Erythroblast (primary cell): ENCODE measurements at regions not wholly inside any gene's neighbourhood (a gene's known extent, or its start where the extent isn't known, plus 50 kb on each side); places are given as distances from the start of the nearest gene placed in this dataset.

ENCODE experiments used
- GATA1 ChIP-seq: IDR thresholded peaks from 2 replicates; pipeline ENCODE4 v1.6.1; 2011; ENCODE audit warnings: low read depth, mild to moderate bottlenecking, control low read depth, low read length, moderate library complexity
- POLR2A ChIP-seq: IDR thresholded peaks from 2 replicates; pipeline ENCODE4 v1.6.1; 2011; ENCODE audit warnings: mild to moderate bottlenecking, low read length

- no peak for TF ChIP-seq POLR2A
- no peak for TF ChIP-seq GATA1
Observed at GRCh38 chrX:33434256-33435092, 223.1 kb upstream of the DMD start.
